ENCODE measurements at regions not wholly inside any gene's neighbourhood (a gene's known extent, or its start where the extent isn't known, plus 50 kb on each side); places are given as distances from the start of the nearest gene placed in this dataset.

DNA sequence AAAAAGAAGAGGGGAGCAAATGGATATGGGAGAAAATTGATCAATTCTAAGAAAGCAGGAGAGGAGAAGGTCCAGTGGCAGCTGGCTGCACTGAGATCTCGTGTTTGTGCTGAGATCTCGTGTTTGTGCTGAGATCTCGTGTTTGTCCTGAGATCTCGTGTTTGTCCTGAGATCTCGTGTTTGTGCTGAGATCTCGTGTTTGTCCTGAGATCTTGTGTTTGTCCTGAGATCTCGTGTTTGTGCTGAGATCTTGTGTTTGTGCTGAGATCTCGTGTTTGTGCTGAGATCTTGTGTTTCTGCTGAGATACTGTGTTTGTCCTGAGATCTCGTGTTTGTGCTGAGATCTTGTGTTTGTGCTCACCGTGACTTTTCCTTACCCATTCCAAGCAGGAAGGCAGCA, 254.4 kb downstream of the BCL2 start:
- no peaks in the 10 kb centered on the region for H3K79me2 ChIP-seq
- H3K4me2 ChIP-seq: no peak overlapping the region
- 72% methylated on average over 10 of the region's 10 CpGs for WGBS (ENCODE audit: low lambda C conversion rate, missing lambda C conversion rate)
- H3K9me3 ChIP-seq (ENCODE audit: low read depth): no peaks in the 10 kb centered on the region
- no peaks in the 10 kb centered on the region for H4K20me1 ChIP-seq (ENCODE audit: insufficient read depth, poor library complexity, severe bottlenecking)
- H3K4me1 ChIP-seq (ENCODE audit: insufficient read depth): no peaks in the 10 kb centered on the region
- H3K36me3 ChIP-seq (replicated peaks; ENCODE audit: insufficient read depth, low read depth): no peaks in the 10 kb centered on the region
- H2AFZ ChIP-seq: no peak overlapping the region
- H3K4me3 ChIP-seq: no peak overlapping the region
- TF ChIP-seq, protein P1, sequence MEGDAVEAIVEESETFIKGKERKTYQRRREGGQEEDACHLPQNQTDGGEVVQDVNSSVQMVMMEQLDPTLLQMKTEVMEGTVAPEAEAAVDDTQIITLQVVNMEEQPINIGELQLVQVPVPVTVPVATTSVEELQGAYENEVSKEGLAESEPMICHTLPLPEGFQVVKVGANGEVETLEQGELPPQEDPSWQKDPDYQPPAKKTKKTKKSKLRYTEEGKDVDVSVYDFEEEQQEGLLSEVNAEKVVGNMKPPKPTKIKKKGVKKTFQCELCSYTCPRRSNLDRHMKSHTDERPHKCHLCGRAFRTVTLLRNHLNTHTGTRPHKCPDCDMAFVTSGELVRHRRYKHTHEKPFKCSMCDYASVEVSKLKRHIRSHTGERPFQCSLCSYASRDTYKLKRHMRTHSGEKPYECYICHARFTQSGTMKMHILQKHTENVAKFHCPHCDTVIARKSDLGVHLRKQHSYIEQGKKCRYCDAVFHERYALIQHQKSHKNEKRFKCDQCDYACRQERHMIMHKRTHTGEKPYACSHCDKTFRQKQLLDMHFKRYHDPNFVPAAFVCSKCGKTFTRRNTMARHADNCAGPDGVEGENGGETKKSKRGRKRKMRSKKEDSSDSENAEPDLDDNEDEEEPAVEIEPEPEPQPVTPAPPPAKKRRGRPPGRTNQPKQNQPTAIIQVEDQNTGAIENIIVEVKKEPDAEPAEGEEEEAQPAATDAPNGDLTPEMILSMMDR (IDR thresholded peaks at IDR 0.05; ENCODE audit: poor library complexity): no peak
- TF ChIP-seq EZH2 (IDR thresholded peaks at IDR 0.05; ENCODE audit: borderline replicate concordance): no peak
- no peak for TF ChIP-seq EZH2phosphoT487 (IDR thresholded peaks at IDR 0.05; ENCODE audit: low read depth, severe bottlenecking, unreplicated experiment)
- no peak for DNase-seq (ENCODE audit: low spot score)
- no peaks in the 10 kb centered on the region for H3K9me2 ChIP-seq (replicated peaks; ENCODE audit: insufficient read depth)
- no peaks in the 10 kb centered on the region for H3K27me3 ChIP-seq
- no peak overlapping the region for H3K27ac ChIP-seq

DNA sequence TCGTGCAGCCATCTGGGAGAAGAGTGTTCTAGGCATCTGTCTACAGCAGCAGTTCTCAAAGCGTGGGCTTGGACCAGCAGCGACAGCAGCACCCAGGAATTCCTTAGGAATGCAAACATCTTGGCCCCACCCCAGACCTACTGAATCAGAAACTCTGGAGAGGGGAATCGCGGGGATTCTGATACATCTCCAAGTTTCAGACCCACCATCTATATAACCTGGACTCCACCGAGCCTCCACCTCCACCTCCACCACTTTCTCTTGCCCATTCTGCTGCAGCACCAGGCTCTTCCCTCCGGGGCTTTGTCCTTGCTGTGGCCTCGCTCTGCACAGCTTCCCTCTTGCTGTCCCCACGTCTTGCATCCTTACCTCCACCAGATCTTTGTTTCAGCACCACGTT, 256.4 kb downstream of the BCL2 start:
- 69% methylated on average over 10 of the region's 10 CpGs for WGBS (ENCODE audit: low lambda C conversion rate, missing lambda C conversion rate)
- H3K9me3 ChIP-seq (ENCODE audit: low read depth): no peaks in the 10 kb centered on the region

DNA sequence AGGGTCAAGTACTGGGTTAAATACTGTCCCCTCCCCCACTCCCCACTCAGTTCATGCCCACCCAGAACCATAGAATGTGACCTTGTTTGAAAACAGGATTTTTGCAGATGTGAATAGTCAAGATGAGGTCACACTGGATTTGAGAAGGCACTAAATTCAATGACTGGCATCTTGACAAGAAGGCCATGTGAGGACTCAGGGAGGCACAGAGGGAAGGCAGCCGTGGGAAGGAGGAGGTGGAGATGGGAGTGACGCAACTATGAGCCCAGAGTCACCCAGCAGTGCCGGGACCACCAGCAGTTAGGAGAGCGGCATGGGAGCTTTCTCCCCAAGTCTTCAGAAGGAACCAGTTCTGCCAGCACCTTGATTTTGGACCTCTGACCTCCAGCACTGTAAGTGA, 257.3 kb downstream of the BCL2 start:
- H3K36me3 ChIP-seq (replicated peaks; ENCODE audit: insufficient read depth, low read depth): no peaks in the 10 kb centered on the region
- H3K9me2 ChIP-seq (replicated peaks; ENCODE audit: insufficient read depth): no peaks in the 10 kb centered on the region
- no peak for DNase-seq (ENCODE audit: low spot score)
- no peak overlapping the region for H3K27ac ChIP-seq
- TF ChIP-seq EZH2phosphoT487 (IDR thresholded peaks at IDR 0.05; ENCODE audit: low read depth, severe bottlenecking, unreplicated experiment) (no peak), EZH2 (IDR thresholded peaks at IDR 0.05; ENCODE audit: borderline replicate concordance) (no peak)
- TF ChIP-seq, protein P1 (IDR thresholded peaks at IDR 0.05; ENCODE audit: poor library complexity): no peak
- no peaks in the 10 kb centered on the region for H3K4me1 ChIP-seq (ENCODE audit: insufficient read depth)
- H3K4me3 ChIP-seq: no peak overlapping the region
- H3K4me2 ChIP-seq: no peak overlapping the region
- H4K20me1 ChIP-seq (ENCODE audit: insufficient read depth, poor library complexity, severe bottlenecking): no peaks in the 10 kb centered on the region
- H3K79me2 ChIP-seq: no peaks in the 10 kb centered on the region
- H2AFZ ChIP-seq: no peak overlapping the region
- no peaks in the 10 kb centered on the region for H3K9me3 ChIP-seq (ENCODE audit: low read depth)
- H3K27me3 ChIP-seq: no peaks in the 10 kb centered on the region
- WGBS (ENCODE audit: low lambda C conversion rate, missing lambda C conversion rate): 91% methylated on average over 4 of the region's 4 CpGs

More for the DNA sequence above, 256.4 kb downstream of the BCL2 start:
- Histone ChIP-seq H3K4me3 (no peak overlapping the region), H3K4me1 (ENCODE audit: insufficient read depth) (no peaks in the 10 kb centered on the region), H3K9me2 (replicated peaks; ENCODE audit: insufficient read depth) (no peaks in the 10 kb centered on the region), H3K79me2 (no peaks in the 10 kb centered on the region), H3K4me2 (no peak overlapping the region), H3K36me3 (replicated peaks; ENCODE audit: insufficient read depth, low read depth) (no peaks in the 10 kb centered on the region), H3K27me3 (no peaks in the 10 kb centered on the region), H2AFZ (no peak overlapping the region), H4K20me1 (ENCODE audit: insufficient read depth, poor library complexity, severe bottlenecking) (no peaks in the 10 kb centered on the region), H3K27ac (no peak overlapping the region)
- TF ChIP-seq, protein P1 (IDR thresholded peaks at IDR 0.05; ENCODE audit: poor library complexity): no peak
- TF ChIP-seq EZH2phosphoT487 (IDR thresholded peaks at IDR 0.05; ENCODE audit: low read depth, severe bottlenecking, unreplicated experiment) (no peak), EZH2 (IDR thresholded peaks at IDR 0.05; ENCODE audit: borderline replicate concordance) (no peak)
- no peak for DNase-seq (ENCODE audit: low spot score)

DNA sequence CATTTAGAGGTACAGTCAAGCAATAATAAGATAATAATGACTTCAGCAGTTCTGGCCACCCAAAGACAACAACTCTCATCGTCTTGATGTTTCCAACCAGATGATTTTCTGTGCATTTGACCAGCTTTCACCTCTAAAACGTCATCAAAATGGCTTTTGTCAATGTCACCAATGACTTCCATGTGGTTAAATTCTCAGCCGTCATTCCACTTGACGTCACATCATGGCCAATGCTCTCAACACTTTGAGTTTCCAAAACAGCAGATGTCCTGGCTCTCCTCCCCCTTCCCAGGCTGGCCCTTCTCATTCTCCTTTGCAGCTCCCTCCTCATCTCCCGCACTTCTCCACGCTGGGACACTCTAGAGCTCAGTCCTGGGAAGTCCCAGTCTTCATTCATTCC, 258.3 kb downstream of the BCL2 start:
- Histone ChIP-seq H3K4me2 (no peak overlapping the region), H3K4me1 (ENCODE audit: insufficient read depth) (no peaks in the 10 kb centered on the region), H3K9me2 (replicated peaks; ENCODE audit: insufficient read depth) (no peaks in the 10 kb centered on the region), H3K4me3 (no peak overlapping the region), H3K27ac (no peak overlapping the region), H3K79me2 (no peaks in the 10 kb centered on the region), H3K27me3 (no peaks in the 10 kb centered on the region), H4K20me1 (ENCODE audit: insufficient read depth, poor library complexity, severe bottlenecking) (no peaks in the 10 kb centered on the region), H3K9me3 (ENCODE audit: low read depth) (no peaks in the 10 kb centered on the region), H2AFZ (no peak overlapping the region), H3K36me3 (replicated peaks; ENCODE audit: insufficient read depth, low read depth) (no peaks in the 10 kb centered on the region)
- TF ChIP-seq EZH2phosphoT487 (IDR thresholded peaks at IDR 0.05; ENCODE audit: low read depth, severe bottlenecking, unreplicated experiment) (no peak), EZH2 (IDR thresholded peaks at IDR 0.05; ENCODE audit: borderline replicate concordance) (no peak)
- TF ChIP-seq, protein P1 (IDR thresholded peaks at IDR 0.05; ENCODE audit: poor library complexity): no peak
- WGBS (ENCODE audit: low lambda C conversion rate, missing lambda C conversion rate): 87% methylated on average over 6 of the region's 6 CpGs
- DNase-seq (ENCODE audit: low spot score): no peak

Measured in hepatocyte (in vitro differentiated cells).